ENCODE measurements at regions not wholly inside any gene's neighbourhood (a gene's known extent, or its start where the extent isn't known, plus 50 kb on each side); places are given as distances from the start of the nearest gene placed in this dataset.
A peak's percentile ranks its signal among the peaks of the same experiment; 100 is the strongest.

GRCh38 chr4:128525992-128526630, 238.5 kb upstream of the PGRMC2 start:
- no peak for DNase-seq (ENCODE audit: extremely low read depth, low read depth)

GRCh38 chr4:128525387-128525786, 237.8 kb upstream of the PGRMC2 start:
- no peak for TF ChIP-seq CTCF (IDR thresholded peaks at IDR 0.05; ENCODE audit: low read depth, low read length)
- DNase-seq (ENCODE audit: extremely low read depth, low read depth): no peak

More at GRCh38 chr4:128525992-128526630, 238.5 kb upstream of the PGRMC2 start:
- TF ChIP-seq CTCF (IDR thresholded peaks at IDR 0.05; ENCODE audit: low read depth, low read length): no peak

DNA sequence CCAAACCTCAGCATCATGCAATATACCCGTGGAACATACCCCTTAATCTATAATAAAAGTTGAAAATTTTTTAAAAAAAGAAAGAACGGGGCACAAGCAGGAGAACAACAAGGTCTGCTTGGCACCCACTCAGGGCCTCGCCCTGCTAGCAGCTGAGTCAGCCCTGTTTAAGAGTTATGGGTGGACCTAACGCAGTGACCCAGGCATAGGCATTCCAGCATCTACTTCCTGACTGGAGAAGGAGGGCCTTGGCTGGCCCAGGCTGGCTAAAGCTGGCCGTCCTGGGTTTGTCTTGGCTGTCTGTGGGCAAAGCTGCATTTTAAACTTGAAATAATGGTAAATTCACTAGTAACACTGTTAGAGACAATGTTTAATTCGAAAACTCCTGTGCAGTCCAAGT, 236.7 kb upstream of the PGRMC2 start:
- TF ChIP-seq CTCF (IDR thresholded peaks at IDR 0.05; ENCODE audit: low read depth, low read length): no peak
- peak; percentile 75 for DNase-seq (ENCODE audit: extremely low read depth, low read depth)

DNA sequence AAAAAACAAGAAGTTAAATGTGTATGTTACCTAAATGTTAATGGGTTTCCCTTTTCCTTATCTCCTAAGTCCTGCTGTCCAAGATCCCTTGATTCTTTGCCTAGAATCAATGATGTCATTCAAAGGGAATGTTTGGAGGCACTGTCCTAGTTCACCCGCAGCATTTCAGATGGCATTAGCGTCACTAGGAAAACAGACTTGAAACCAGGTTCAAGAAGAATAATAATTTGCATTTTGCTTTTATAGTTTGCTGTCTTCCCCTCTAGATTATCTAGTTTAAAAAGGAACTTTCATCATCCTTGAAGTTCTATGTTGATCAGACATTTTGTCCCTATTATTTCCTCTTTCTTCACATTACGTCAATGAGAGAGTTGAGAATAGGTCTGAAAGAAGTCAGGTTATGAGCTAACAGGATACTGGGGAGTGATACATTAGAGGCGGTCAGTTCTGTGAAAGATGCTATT, 234.1 kb upstream of the PGRMC2 start:
- no peak for DNase-seq (ENCODE audit: extremely low read depth, low read depth)

GRCh38 chr4:128521156-128521555, 233.5 kb upstream of the PGRMC2 start:
- no peak for DNase-seq (ENCODE audit: extremely low read depth, low read depth)
- no peak for TF ChIP-seq CTCF (IDR thresholded peaks at IDR 0.05; ENCODE audit: low read depth, low read length)

More for the DNA sequence above, 234.1 kb upstream of the PGRMC2 start:
- no peak for TF ChIP-seq CTCF (IDR thresholded peaks at IDR 0.05; ENCODE audit: low read depth, low read length)

DNA sequence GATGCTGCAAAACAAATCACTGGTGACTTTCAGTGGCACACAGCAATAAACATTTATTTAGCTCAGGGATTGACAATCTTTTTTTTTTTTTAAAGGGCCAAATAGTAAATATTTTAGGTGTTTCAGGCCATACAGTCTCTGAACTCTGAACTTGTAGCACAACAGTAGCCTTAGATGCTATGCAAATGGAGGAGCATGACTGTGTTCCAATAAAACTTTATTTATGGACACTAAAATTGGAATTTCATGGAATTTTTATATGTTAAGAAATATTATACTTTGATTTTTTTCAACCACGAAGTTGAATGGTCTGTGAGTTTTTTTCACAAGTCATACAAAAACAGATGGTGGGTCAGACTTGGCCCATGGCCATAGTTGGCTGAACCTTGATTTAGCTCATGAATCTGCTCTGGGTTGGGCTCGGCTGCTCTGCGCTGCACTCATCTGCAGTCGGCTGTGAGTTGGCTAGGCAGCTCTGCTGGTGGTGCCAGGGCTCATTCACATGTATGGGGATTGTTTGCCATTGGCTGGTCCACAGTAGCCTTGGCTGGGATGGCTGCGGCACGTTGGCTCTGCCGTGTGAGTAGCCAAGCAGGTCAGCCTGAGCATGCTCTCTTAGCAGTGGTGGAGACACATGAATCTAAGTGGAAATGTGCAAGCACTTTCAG, 231.7 kb upstream of the PGRMC2 start:
- TF ChIP-seq CTCF (IDR thresholded peaks at IDR 0.05; ENCODE audit: low read depth, low read length): no peak
- DNase-seq (ENCODE audit: extremely low read depth, low read depth): no peak

DNA sequence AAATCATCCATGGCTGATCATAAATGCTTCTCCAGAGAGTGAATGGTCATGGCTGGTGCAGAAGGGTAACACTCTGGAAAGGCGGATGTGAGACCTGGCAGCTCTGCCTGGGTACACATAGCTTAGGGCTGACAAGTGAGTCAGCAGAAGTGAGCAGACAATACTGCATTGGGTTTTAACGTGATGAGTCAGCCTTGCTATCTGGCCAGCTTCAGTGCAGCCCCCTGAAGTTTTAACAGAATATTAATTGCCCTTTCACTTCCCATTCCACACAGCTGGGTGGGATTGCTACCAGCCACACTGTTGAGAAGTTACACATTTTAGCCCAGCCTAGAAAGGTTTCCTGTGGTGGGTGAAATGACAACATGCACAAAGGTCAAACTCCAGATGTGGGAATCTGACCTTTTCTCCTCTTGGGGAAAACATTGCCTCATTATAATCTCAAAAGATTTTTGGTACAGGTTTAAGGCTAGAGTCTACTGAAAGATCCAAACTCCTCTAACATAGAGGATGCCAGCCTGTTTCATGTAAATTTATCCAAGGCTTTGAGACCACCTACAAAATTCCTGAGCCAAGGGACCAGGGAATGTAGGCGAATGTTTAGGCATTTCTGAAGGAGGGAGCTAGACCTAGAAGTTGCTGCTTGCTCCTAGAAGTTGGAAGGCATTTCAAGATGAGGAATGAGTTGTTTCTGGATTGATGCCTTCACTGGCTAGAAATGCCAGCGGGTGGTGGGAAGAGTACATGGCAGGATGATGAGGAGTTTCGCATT, 230.3 kb upstream of the PGRMC2 start:
- DNase-seq (ENCODE audit: extremely low read depth, low read depth): peak; percentile 90

More for the DNA sequence above, 230.3 kb upstream of the PGRMC2 start:
- TF ChIP-seq CTCF (IDR thresholded peaks at IDR 0.05; ENCODE audit: low read depth, low read length): no peak

Data from AG09319 (cell line).